ENCODE measurements at regions not wholly inside any gene's neighbourhood (a gene's known extent, or its start where the extent isn't known, plus 50 kb on each side); places are given as distances from the start of the nearest gene placed in this dataset.

- no peak for DNase-seq
Observed at GRCh38 chr20:54364919-54365318, 110.5 kb upstream of the DOK5 start.

DNA sequence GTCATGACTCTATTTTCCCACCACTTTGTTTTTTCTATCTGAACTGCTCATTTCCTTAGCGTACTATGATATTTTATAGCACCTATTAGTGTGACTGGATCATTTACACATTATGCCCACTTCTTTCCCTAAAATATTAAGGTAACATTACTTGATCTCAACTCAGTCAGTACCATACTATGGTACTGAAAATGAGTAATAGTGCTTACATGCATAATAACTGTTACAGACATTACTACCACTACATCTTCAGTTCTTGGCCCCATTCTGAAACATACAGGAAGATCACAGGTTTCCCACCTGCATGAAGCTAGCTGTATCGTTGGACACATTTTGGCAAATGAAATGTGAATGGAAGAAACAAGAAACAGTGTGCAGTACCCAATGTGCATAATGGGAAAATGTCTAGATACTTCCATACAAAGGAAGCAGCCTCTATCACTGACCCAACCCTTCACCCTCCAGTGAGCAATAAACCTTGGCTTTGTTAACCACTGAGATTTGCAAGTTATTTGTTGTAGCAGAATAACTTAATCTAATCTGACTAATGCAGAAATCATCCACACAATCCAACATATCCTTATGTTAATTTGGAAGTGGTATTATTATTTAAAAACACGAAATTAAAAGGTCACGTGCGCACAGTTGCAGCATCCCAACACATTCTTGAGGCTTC, 108.6 kb upstream of the DOK5 start:
- DNase-seq = no peak

DNA sequence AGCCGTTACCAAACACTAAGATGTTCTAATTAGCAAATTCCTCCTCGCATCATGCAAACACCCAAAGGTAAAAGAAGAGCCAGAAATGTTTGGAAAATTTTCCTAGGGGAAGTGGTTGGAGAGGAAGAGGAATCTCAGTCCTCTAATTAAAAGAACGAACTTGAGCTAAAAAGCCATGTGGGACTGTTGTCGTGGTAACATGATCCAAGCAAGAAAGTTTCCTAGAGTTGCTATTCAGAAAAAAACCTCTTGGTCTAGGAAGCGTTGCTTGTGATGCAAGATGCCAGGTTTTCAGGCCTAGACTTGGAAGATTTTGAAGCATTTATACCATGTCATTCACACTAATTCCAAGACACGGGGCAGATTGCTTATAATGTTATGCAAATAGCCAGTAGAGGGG, 106.8 kb upstream of the DOK5 start:
- DNase-seq = no peak

GRCh38 chr20:54372313-54372712, 103.1 kb upstream of the DOK5 start:
- DNase-seq = no peak

DNA sequence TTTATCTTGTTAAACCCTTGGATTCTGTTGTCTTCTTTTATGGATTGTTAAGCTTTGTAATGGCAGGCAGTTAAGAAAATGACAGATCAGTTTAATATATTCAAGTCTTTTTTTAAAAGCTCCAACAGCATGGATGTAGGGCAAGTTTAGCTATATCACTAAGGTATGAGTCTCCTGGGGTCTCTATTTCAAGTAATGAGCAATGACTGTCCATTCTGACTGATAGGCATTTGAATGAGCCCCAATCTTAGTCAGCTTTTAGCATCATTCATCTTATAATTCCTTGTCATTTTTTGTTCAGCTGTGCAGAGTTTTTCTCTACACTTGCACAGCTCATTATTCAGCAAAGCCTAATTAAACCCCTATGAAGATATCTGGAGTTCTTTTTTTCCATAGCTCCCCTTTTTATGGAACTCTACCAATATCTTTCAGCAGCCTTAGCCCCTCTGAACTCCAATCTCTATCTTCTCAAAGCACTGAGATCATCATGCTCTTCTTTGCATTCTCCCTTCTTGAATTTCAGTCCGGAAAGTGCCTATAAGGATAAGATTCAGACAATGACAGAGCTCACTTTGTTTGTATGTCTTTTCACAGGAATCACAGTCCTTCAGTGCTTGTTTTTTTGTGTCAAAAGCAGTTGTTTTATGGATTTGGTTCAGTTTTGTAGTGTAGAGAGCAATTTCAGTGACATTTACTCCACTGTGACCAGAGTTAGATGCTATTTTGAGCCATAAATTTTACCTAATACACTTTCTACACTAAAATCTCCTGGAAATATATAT, 97.2 kb upstream of the DOK5 start:
- DNase-seq = no peak

DNA sequence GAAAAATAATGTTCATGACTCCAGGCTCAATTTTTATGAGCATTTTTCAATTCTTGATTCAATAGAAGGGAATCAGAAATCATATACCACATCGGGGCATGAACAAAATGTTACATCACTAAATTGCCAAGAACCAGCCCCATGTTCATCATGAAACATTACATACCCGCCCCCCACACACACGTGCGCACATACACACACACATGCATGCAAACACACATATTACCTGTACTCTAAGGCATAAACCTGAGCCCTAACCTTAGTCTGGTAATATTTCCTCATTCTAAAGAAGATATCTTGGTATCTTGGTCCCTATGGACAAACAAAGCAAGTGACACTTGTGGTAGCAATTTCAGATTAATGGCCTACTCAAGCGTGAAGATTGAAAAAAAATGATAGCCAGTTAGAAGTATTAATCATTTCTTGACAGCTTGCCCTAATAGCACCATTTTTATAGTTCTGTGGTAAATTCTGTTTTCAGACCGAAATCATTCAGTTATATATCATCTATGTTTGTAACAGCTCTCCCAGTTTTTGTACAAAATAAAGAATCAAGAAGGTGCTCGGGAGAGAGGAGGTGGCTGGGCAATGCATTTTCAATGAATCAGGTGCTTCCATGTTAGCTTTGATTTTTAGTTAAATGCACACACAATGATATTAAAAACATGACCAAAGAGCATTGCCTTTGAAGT, 95.4 kb upstream of the DOK5 start:
- no peak for DNase-seq

- DNase-seq = peak; percentile 4
Observed at GRCh38 chr20:54382419-54382818, 93.0 kb upstream of the DOK5 start.

DNA sequence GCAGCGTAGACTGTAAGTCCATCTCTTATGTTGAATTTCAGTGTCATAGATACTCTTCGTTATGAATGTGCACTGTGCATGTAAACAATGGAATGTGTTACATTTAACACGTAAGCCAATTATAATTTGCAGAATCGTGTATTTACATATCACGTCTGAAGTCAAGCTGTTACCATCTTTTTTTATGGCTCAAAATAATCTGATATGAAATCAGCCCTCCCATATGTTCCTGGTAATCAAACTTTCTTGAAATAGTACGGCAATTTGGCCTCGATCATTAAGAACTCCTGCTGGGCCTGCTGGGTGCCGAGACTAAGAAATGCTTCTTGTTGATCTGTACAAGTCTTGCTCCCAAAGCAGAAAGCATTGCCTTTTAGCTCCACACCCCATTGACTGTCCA, 89.6 kb upstream of the DOK5 start:
- DNase-seq = no peak

DNA sequence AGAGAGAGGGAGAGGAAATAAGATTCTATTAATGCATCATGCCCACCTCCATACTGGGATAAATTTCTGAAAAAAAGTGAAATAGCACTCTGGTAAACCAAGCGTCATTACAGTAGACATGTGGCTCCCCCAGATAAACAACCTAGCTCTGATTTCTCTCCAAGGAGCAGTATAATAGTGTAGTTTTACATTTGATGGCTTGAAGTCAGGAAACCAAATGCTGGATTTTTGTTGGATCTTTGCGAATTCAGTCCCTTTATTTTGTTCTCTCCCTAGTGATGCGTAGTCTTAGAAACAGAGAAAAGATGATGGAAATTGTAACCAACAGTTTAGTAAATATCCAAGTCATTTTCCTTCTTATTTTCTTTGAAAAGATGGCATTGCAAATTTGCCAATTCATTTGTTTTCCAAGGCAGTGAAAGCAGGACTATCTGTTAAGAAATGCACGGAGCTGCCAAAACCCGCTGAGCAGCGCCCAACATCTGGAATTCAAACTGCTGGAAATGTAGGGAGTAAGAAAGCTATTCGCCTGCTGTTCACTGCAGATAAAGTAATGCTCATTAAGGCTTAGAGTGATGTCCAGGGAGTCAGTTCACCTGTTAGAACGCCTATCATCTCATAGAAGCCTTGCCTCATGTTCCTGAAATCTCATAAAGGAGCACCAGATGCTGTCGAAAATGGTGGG, 85.7 kb upstream of the DOK5 start:
- no peak for DNase-seq

GRCh38 chr20:54397292-54398140, 77.9 kb upstream of the DOK5 start:
- DNase-seq = no peak

DNA sequence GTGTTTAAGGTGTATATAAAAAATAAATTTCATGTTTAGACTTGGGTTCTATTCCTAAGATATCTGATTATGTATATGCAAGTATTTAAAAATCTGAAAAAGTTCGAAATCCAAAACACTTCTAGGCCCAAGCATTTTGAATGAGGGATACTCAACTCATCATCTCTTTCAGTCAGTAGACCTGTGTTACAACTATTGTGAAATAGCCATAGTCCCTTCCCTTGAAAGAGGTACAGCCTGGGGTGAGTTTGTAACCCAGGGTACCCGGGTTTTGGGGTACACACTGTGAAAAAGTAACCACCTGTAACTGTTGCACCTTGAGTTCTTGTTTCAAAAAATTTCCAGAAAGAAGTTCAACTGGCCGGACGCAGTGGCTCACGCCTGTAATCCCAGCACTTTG, 76.6 kb upstream of the DOK5 start:
- no peak for DNase-seq

DNA sequence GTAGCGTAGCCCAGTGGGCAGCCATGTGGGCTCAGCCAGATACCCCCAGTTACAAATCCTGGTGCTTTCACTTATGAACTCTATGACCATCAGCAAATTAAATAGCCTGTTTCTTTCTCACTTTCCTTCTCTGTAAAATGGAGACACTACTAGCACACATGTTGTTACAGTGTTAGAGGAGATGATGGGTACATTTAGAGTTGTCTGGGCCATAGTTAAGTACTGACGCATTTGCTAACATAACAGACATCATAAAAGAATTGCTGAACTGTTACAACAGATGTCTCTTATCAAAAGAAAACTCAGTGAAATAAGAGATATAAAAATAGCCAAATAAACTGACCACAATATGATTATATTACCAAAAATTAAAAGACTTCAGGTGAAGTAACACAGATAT, 69.9 kb upstream of the DOK5 start:
- no peak for DNase-seq

DNA sequence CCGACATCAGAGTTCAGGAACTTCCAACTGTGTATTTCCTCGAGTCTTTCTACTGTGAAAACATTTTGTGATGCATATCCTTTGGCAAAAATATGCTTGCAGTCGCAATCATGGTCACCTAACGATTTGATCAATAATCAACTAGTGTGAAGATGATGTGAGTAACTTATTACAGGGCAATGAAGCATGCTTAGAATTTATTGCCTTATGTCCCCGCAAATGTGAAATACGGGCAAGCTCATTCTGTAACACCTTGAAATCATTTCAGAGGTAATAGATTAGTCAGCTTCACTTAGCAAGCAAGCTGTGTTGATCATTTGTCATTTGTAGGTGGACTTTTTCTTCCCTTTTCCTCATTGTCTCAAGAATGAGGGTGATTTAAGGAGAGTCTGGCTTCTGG, 67.9 kb upstream of the DOK5 start:
- no peak for DNase-seq

- no peak for DNase-seq
Observed at GRCh38 chr20:54415967-54416366, 59.4 kb upstream of the DOK5 start.

- no peak for DNase-seq
Observed at GRCh38 chr20:54416770-54417169, 58.6 kb upstream of the DOK5 start.

DNA sequence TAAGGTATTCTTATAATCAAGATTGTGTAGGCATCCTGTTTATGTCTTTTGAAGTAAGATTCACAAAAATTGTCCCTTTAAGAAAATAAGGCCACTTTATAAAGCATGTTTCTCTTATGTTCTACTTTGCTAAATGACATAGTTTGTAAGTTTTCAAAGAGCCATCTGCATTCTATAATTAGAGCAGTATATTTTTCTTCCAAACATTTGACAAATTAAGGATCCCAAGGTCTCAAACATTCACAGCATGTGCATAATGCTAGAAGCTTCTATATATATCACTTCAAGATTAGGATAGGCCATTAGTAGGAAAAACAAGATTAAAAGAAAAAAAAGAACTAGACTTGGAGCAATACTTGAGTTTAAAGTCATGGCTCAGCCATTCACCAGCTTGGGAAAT, 55.9 kb upstream of the DOK5 start:
- no peak for DNase-seq

Data from NCI-H2029 treated with DMSO at 0.1 percent for 48 hours (cell line).